Endothelial cell (in vitro differentiated cells): ENCODE measurements at regions not wholly inside any gene's neighbourhood (a gene's known extent, or its start where the extent isn't known, plus 50 kb on each side); places are given as distances from the start of the nearest gene placed in this dataset.

Source experiments
- DNase-seq: peaks from one replicate; pipeline ENCODE4 v3.0.0; 2021; ENCODE audit warnings: low spot score
- H3K27ac Mint-ChIP-seq: one replicate; pipeline ENCODE4 v1.8.0; 2021; ENCODE audit warnings: mixed read lengths, inconsistent platforms; ENCODE audit not compliant: unreplicated experiment
- H3K27me3 Mint-ChIP-seq: one replicate; pipeline ENCODE4 v1.8.0; 2021; ENCODE audit warnings: mild to moderate bottlenecking, moderate library complexity, mixed read lengths, inconsistent platforms; ENCODE audit not compliant: unreplicated experiment
- H3K36me3 Mint-ChIP-seq: one replicate; pipeline ENCODE4 v1.8.0; 2021; ENCODE audit warnings: mild to moderate bottlenecking, low read depth, mixed read lengths, inconsistent platforms; ENCODE audit not compliant: unreplicated experiment
- H3K4me1 Mint-ChIP-seq: one replicate; pipeline ENCODE4 v1.8.0; 2021; ENCODE audit warnings: mild to moderate bottlenecking, mixed read lengths, inconsistent platforms; ENCODE audit not compliant: unreplicated experiment
- H3K4me3 Mint-ChIP-seq: one replicate; pipeline ENCODE4 v1.8.0; 2021; ENCODE audit warnings: mild to moderate bottlenecking, mixed read lengths, inconsistent platforms; ENCODE audit not compliant: unreplicated experiment
- H3K9me3 Mint-ChIP-seq: one replicate; pipeline ENCODE4 v1.8.0; 2021; ENCODE audit warnings: mixed read lengths, inconsistent platforms; ENCODE audit not compliant: unreplicated experiment
- CTCF ChIP-seq: fragments of 200-600 bp; sonication (generic); IDR thresholded peaks from one replicate; pipeline ENCODE4 v1.5.0; 2021; ENCODE audit warnings: antibody characterized with exemption; ENCODE audit not compliant: unreplicated experiment

GRCh38 chr1:73160759-73161158 is 878.4 kb upstream of the NEGR1 start:
- H3K27ac Mint-ChIP-seq, result no peak overlapping the region
- no peaks in the 10 kb centered on the region for H3K9me3 Mint-ChIP-seq

GRCh38 chr1:73144311-73144710 is 862.0 kb upstream of the NEGR1 start:
- TF ChIP-seq CTCF, result no peak
- H3K36me3 Mint-ChIP-seq, result no peaks in the 10 kb centered on the region
- H3K4me1 Mint-ChIP-seq, result no peaks in the 10 kb centered on the region
- peaks cover 2% of the 10 kb centered on the region for H3K27me3 Mint-ChIP-seq
- no peak for DNase-seq
- H3K27ac Mint-ChIP-seq, result no peak overlapping the region
- no peaks in the 10 kb centered on the region for H3K9me3 Mint-ChIP-seq
- no peak overlapping the region for H3K4me3 Mint-ChIP-seq

More at GRCh38 chr1:73160759-73161158, 878.4 kb upstream of the NEGR1 start:
- Mint-ChIP-seq H3K4me3 (no peak overlapping the region), H3K27me3 (no peaks in the 10 kb centered on the region), H3K4me1 (no peaks in the 10 kb centered on the region), H3K36me3 (no peaks in the 10 kb centered on the region)
- no peak for DNase-seq
- TF ChIP-seq CTCF, result no peak

GRCh38 chr1:73136975-73137374 is 854.6 kb upstream of the NEGR1 start:
- DNase-seq, result no peak
- H3K4me1 Mint-ChIP-seq, result no peaks in the 10 kb centered on the region
- no peak for TF ChIP-seq CTCF
- H3K4me3 Mint-ChIP-seq, result no peak overlapping the region
- no peaks in the 10 kb centered on the region for H3K36me3 Mint-ChIP-seq
- no peaks in the 10 kb centered on the region for H3K9me3 Mint-ChIP-seq
- H3K27me3 Mint-ChIP-seq, result no peaks in the 10 kb centered on the region
- H3K27ac Mint-ChIP-seq, result no peak overlapping the region

GRCh38 chr1:73106931-73107330 is 824.6 kb upstream of the NEGR1 start:
- TF ChIP-seq CTCF, result no peak
- no peaks in the 10 kb centered on the region for H3K9me3 Mint-ChIP-seq
- DNase-seq, result no peak
- H3K36me3 Mint-ChIP-seq, result no peaks in the 10 kb centered on the region
- no peaks in the 10 kb centered on the region for H3K27me3 Mint-ChIP-seq
- H3K4me1 Mint-ChIP-seq, result no peaks in the 10 kb centered on the region
- no peak overlapping the region for H3K27ac Mint-ChIP-seq
- H3K4me3 Mint-ChIP-seq, result no peak overlapping the region

GRCh38 chr1:73105755-73106154 is 823.4 kb upstream of the NEGR1 start:
- H3K36me3 Mint-ChIP-seq, result no peaks in the 10 kb centered on the region
- H3K9me3 Mint-ChIP-seq, result no peaks in the 10 kb centered on the region
- TF ChIP-seq CTCF, result no peak
- no peaks in the 10 kb centered on the region for H3K4me1 Mint-ChIP-seq
- no peak for DNase-seq
- H3K27me3 Mint-ChIP-seq, result no peaks in the 10 kb centered on the region
- no peak overlapping the region for H3K27ac Mint-ChIP-seq
- no peak overlapping the region for H3K4me3 Mint-ChIP-seq
